Pons (tissue), 1 donor: ENCODE measurements at regions not wholly inside any gene's neighbourhood (a gene's known extent, or its start where the extent isn't known, plus 50 kb on each side); places are given as distances from the start of the nearest gene placed in this dataset.
A peak's percentile ranks its signal among the peaks of the same experiment; 100 is the strongest.

Experiments used
- DNase-seq: peaks from one replicate; pipeline ENCODE4 v3.0.0-alpha.2; 2016; ENCODE audit warnings: low spot score

- DNase-seq: no peak
These were observed 104.5 kb upstream of the MED13L start for GRCh38 chr12:116381744-116382685.

GRCh38 chr12:116382686-116383530 lies 105.4 kb upstream of the MED13L start:
- DNase-seq: no peak

GRCh38 chr12:116384175-116384574 lies 106.7 kb upstream of the MED13L start:
- no peak for DNase-seq

GRCh38 chr12:116384691-116385485 lies 107.4 kb upstream of the MED13L start:
- no peak for DNase-seq

GRCh38 chr12:116385486-116386217 lies 108.2 kb upstream of the MED13L start:
- no peak for DNase-seq

- DNase-seq: no peak
These were observed 111.8 kb upstream of the MED13L start for GRCh38 chr12:116389326-116389725.

GRCh38 chr12:116389990-116390389 lies 112.5 kb upstream of the MED13L start:
- DNase-seq: peak; percentile 18

- DNase-seq: no peak
These were observed 113.2 kb upstream of the MED13L start for GRCh38 chr12:116390401-116391335.

GRCh38 chr12:116391501-116391900 lies 114.0 kb upstream of the MED13L start:
- no peak for DNase-seq

- no peak for DNase-seq
These were observed 114.6 kb upstream of the MED13L start for GRCh38 chr12:116392061-116392460.

GRCh38 chr12:116393255-116393654 lies 115.8 kb upstream of the MED13L start:
- DNase-seq: no peak

- no peak for DNase-seq
These were observed 116.6 kb upstream of the MED13L start for GRCh38 chr12:116393859-116394650.

- no peak for DNase-seq
These were observed 117.9 kb upstream of the MED13L start for GRCh38 chr12:116395396-116395795.

- no peak for DNase-seq
These were observed 119.7 kb upstream of the MED13L start for GRCh38 chr12:116397148-116397547.

- no peak for DNase-seq
These were observed 120.7 kb upstream of the MED13L start for GRCh38 chr12:116398193-116398592.

GRCh38 chr12:116399055-116399454 lies 121.6 kb upstream of the MED13L start:
- DNase-seq: no peak

- DNase-seq: peak; percentile 67
These were observed 123.3 kb upstream of the MED13L start for GRCh38 chr12:116400636-116401372.

GRCh38 chr12:116401565-116401964 lies 124.1 kb upstream of the MED13L start:
- no peak for DNase-seq
